Left kidney (tissue), 1 donor: ENCODE measurements at regions not wholly inside any gene's neighbourhood (a gene's known extent, or its start where the extent isn't known, plus 50 kb on each side); places are given as distances from the start of the nearest gene placed in this dataset.

Experiments used
- DNase-seq: peaks from one replicate; pipeline ENCODE4 v3.0.0-alpha.2; 2013

DNA sequence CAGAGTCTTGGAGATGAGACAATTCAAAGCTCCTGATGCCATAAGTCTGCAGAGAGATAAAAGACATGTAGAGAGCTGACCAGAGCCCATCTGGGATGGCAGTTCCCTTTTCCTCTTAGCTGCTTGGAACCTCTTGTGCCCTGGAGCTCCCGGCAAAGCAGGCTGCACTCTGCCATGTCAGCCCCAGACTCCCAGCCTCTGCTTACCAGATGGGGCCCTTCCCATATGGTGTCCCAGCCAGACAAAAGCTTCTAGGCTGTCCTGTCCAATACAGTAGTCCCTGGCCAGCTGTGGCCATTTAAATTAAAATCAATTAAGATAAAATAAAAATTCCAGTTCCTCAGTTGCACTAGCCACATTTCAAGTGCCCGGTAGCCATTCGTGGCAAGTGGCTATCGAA is 303.9 kb downstream of the TTC6 start:
- DNase-seq = no peak

- DNase-seq = no peak
Measured at GRCh38 chr14:37900561-37900960, 305.1 kb downstream of the TTC6 start.

DNA sequence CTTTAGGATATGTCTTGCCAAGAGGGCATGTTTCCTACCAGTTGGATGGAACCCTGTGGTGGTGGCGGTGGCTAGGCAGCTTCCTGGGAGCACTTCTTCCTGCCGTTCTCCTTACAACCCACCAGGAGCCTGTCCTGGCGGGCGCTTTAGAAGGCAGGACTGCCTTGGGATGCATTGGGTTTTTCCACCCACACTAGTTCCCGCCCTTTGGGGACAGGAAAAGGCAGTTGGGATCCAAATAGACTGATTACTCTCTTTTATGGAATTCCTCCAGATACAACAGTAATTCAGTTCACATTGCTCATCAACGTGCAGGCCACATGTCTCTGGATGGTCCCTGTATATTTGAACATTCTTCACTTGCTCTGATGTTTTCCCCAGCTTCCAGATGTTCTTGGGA is 305.7 kb upstream of the SSTR1 start:
- no peak for DNase-seq

DNA sequence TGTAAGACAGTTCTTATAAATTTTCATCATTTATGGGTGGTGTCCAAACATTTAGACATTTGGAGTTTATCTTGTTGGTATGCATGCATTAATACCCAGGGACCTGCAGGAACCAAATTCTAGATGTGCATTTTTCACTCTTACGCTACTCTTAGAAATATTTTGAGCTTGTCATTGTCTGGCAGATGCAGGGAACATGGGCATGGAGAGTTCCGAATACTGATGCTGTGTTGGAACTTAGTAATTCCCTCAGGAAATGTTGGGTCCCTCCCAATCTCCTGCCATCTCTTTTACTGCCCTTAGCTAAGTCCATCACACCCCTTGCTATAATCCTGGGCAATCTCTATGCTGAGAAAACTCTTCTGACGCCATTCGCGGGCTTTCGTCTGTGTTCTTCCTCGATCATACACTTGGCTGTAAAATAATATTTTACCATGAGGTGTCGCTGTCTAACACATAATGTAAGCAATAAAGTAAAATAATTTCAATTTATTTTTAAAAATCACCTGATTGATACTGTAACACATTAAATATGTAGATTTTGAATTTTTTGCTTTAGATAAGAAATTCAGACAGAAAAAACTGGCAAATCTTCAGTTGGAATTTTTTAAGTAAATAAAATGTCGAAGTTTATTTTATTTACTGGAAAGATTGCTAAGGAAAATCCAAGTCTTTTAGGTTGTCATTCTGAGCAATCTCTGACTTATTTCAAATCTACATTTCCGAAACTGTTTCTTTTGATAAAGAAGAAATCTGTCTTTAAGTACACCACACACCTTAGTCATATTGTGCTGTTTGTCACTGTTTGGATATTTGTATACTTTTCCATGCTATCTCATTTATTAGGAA is 304.1 kb upstream of the SSTR1 start:
- peak; percentile 38 for DNase-seq

DNA sequence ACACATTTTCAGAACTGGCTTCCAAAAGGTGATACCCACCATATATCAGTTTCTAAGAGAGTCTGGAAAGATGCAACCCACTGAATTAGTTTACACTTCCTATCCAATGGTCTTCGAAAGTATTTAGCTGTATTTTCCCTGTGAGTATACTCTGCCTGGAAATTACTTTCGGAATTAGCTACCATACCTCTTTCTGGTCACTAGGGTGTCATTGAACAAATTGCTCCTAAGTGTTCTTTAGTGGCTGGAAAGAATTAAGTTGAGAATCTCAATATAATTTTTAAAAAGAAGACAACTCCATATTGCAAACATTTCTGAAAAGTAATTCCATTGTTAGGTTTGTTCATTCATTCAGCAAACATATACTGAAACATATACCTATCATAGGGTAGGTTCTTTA is 283.1 kb upstream of the SSTR1 start:
- no peak for DNase-seq

DNA sequence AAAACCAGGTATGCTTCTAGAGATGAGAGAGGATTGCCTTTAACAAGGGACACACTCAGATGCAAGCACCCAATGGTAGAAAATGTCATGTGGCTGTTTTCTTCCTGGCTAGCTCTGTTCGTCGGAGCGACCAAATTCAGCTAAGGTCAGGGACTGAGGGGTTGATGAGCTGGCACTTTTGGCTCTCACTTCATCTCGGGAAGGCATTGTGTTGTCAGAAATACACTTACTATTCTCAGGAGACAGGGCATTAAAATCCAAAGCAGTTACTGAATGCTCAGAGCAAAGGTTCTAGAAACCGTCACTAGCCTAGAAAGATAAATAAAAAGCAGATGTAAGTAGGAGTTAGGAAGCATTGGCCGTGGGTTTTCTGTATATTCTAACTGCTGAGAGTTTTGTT is 275.7 kb upstream of the SSTR1 start:
- no peak for DNase-seq

GRCh38 chr14:37932481-37932880 is 275.2 kb upstream of the SSTR1 start:
- DNase-seq = no peak

- DNase-seq = no peak
Measured at GRCh38 chr14:37936971-37937370, 270.7 kb upstream of the SSTR1 start.

- no peak for DNase-seq
Measured at GRCh38 chr14:37939442-37940028, 268.2 kb upstream of the SSTR1 start.

DNA sequence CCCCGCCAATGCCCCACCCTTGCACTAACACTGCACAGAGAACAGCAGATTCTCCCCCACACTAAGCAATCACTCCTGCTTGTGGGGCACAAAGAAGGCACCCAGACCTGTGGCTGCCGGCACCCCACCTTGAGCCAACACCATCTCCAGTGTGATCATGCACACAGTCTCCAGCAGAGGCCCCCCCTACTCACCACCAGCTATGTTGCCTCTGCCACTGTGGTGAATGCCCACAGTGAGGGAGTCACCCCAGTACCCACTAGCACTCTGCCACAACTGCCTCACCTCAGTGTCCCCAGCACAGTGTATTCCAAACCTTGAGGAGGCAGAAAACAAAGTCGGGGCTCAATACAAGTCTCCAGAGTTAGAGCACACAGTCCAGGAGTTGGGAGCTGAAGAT is 261.7 kb upstream of the SSTR1 start:
- no peak for DNase-seq

GRCh38 chr14:37946819-37947218 is 260.9 kb upstream of the SSTR1 start:
- no peak for DNase-seq

GRCh38 chr14:37948266-37948665 is 259.4 kb upstream of the SSTR1 start:
- no peak for DNase-seq

DNA sequence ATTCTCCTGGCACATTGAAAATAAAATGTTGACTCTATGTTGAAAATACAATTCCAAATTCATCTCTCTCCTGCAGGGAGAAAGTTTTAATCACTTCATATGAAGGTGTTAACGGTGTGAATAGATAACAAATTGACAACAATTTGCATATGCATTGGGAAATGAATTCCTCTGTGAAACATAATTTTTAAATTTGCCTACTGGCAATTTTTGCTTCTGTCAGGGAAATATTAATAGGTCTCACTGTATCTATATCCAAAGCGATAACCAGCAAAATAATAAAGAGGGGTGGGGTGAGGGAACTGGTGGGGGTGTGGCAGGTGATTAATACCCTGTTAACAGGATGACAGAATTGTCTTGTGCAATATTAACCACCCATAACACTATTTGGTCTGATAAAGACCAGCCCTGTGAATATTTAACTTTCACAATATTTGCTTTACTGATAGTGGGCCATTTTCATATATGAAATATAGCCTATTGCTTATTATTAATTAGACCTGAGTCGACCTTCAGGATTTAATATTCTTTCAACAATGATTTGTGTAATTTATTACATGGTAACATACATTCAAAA is 239.0 kb upstream of the SSTR1 start:
- DNase-seq = no peak

- DNase-seq = no peak
Measured at GRCh38 chr14:37969511-37969979, 238.2 kb upstream of the SSTR1 start.

- no peak for DNase-seq
Measured at GRCh38 chr14:37970696-37971095, 237.0 kb upstream of the SSTR1 start.

- DNase-seq = no peak
Measured at GRCh38 chr14:37972941-37973887, 234.5 kb upstream of the SSTR1 start.

- no peak for DNase-seq
Measured at GRCh38 chr14:37974421-37974820, 233.3 kb upstream of the SSTR1 start.

DNA sequence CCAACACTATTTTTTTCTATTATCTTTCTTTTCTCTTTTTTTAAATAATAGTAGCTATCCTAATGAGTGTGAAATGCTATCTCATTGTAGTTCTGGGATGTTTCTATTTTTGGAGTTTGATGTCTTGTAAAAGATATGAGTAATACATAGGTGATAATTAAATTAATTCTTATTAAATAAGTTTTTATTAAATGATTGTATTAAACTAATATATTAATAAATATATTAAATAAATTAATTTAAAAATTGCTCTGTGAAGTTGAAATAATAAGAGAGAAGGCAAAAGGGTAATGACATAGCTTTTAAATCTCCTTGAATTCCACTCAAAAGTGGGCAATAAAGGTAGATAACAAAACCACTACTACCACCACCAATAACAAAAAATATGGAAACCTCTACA is 230.2 kb upstream of the SSTR1 start:
- DNase-seq = no peak

GRCh38 chr14:37985826-37986470 is 221.8 kb upstream of the SSTR1 start:
- DNase-seq = peak; percentile 31

DNA sequence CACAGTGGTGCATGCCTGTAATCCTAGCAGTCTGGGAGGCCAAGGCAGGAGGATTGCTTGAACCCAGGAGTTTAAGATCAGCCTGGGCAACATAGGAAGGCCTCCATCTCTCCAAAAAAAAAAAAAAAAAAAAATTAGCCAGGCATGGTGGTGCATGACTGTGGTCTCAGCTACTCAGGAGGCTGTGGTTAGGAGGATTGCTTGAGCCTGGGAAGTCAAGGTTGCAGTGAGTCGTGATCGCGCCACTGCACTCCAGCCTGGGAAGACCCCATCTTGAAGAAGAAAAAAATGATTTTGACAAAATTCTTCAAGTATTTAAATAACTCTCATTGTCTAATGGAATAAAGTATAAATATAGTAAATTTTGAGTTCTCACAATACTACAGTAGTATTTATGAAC is 219.2 kb upstream of the SSTR1 start:
- no peak for DNase-seq

GRCh38 chr14:37991027-37991426 is 216.7 kb upstream of the SSTR1 start:
- no peak for DNase-seq

- no peak for DNase-seq
Measured at GRCh38 chr14:37992499-37992898, 215.2 kb upstream of the SSTR1 start.
